CD4-positive, alpha-beta T cell (primary cell): ENCODE measurements at regions not wholly inside any gene's neighbourhood (a gene's known extent, or its start where the extent isn't known, plus 50 kb on each side); places are given as distances from the start of the nearest gene placed in this dataset.

Experiments
- ATAC-seq: fragments of 200-7000 bp; cut with Tn5 transposase; one replicate; pipeline ENCODE4 v1.10.0; 2022; ENCODE audit warnings: mild to moderate bottlenecking; ENCODE audit not compliant: poor library complexity
- CTCF ChIA-PET: fragments of 350-600 bp; sonication (Branson Sonifier 250); formaldehyde crosslinking; loops from one replicate; lab custom pipeline; 2021; ENCODE audit warnings: antibody characterized with exemption, inconsistent platforms; lab: Charles Lee
- POLR2A ChIA-PET: fragments of 350-600 bp; sonication (Branson Sonifier 250); formaldehyde crosslinking; loops from one replicate; lab custom pipeline; 2021; ENCODE audit warnings: antibody characterized with exemption, inconsistent platforms; lab: Charles Lee
- DNase-seq, 14 experiments: peaks; one replicate each; pipeline ENCODE4 v3.0.0-alpha.2; 2013 to 2020; ENCODE audit warnings: mixed read lengths in 2 of 14
- H3K27ac ChIP-seq, 2 donors: one replicate each; pipeline versions ENCODE4 v1.5.1 to v1.7.0; 2013; ENCODE audit warnings: low read length in 2 of 2, low read depth in 1 of 2, mild to moderate bottlenecking in 1 of 2
- H3K27me3 ChIP-seq, 2 experiments: 1 replicate in 1 of 2; 2 replicates in 1 of 2; pipeline versions ENCODE4 v1.6.1 to v1.7.0; 2013; ENCODE audit warnings: low read length in 2 of 2, control low read depth in 1 of 2, mild to moderate bottlenecking in 1 of 2, moderate library complexity in 1 of 2; ENCODE audit not compliant: insufficient read depth in 2 of 2, control insufficient read depth in 1 of 2
- H3K36me3 ChIP-seq: one replicate; pipeline ENCODE4 v1.6.1; 2013; ENCODE audit warnings: low read length, control low read depth; ENCODE audit not compliant: insufficient read depth
- H3K4me1 ChIP-seq: one replicate; pipeline ENCODE4 v1.6.1; 2013; ENCODE audit warnings: low read length, control low read depth; ENCODE audit not compliant: insufficient read depth
- H3K4me3 ChIP-seq: one replicate; pipeline ENCODE4 v1.5.1; 2013; ENCODE audit warnings: mild to moderate bottlenecking, low read length, moderate library complexity
- H3K9me3 ChIP-seq, 2 experiments: 1 replicate in 1 of 2; 2 replicates in 1 of 2; pipeline versions ENCODE4 v1.6.1 to v1.7.0; 2013; ENCODE audit warnings: low read length in 2 of 2, mild to moderate bottlenecking in 2 of 2, control low read depth in 1 of 2, moderate library complexity in 1 of 2; ENCODE audit not compliant: control insufficient read depth in 1 of 2, insufficient read depth in 1 of 2
- H3K27ac Mint-ChIP-seq: one replicate; pipeline ENCODE4 v1.8.0; 2020; ENCODE audit warnings: mixed read lengths
- H3K27me3 Mint-ChIP-seq: one replicate; pipeline ENCODE4 v1.8.0; 2021; ENCODE audit warnings: mixed read lengths
- H3K36me3 Mint-ChIP-seq: one replicate; pipeline ENCODE4 v1.8.0; 2021; ENCODE audit warnings: low read depth, mixed read lengths
- H3K4me1 Mint-ChIP-seq: one replicate; pipeline ENCODE4 v1.8.0; 2021; ENCODE audit warnings: low read depth, mixed read lengths
- H3K4me3 Mint-ChIP-seq: one replicate; pipeline ENCODE4 v1.8.0; 2020; ENCODE audit warnings: mild to moderate bottlenecking, mixed read lengths
- H3K9me3 Mint-ChIP-seq: one replicate; pipeline ENCODE4 v1.8.0; 2020; ENCODE audit warnings: mixed read lengths
- intact Hi-C, 2 experiments: fragments of 100-400 bp; cut with DNase I in 1 of 2; cut with micrococcal nuclease in 1 of 2; formaldehyde crosslinking; loops; one replicate each; pipeline versions ENCODE4 v1.15.1 to v1.9.0; 2023 to 2025; cut with DNase I, micrococcal nuclease
- TF ChIP-seq, protein P1 (sequence below): fragments of 200-600 bp; IDR thresholded peaks from one replicate; pipeline ENCODE4 v1.8.0; 2022; ENCODE audit warnings: antibody characterized with exemption, mild to moderate bottlenecking

DNA sequence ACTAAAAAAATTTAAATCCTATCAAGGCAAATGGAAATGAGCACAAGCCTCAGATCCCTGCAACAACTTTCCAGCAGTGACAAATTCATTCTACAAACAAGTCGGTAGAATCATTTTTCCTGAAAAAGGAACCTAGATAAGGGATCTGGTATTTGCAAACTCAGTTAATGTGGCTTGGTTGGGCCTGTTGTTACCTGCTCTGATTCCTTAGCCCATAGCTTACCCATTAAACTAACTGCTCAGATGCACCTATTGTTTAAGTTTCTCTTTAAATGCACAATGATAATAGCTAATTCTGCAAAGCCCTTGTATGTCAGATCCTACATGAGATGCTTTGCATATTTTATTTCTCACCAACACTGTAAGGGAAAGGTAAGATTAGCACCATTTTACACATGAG, 377.4 kb upstream of the RGMA start:
- TF ChIP-seq, protein P1, sequence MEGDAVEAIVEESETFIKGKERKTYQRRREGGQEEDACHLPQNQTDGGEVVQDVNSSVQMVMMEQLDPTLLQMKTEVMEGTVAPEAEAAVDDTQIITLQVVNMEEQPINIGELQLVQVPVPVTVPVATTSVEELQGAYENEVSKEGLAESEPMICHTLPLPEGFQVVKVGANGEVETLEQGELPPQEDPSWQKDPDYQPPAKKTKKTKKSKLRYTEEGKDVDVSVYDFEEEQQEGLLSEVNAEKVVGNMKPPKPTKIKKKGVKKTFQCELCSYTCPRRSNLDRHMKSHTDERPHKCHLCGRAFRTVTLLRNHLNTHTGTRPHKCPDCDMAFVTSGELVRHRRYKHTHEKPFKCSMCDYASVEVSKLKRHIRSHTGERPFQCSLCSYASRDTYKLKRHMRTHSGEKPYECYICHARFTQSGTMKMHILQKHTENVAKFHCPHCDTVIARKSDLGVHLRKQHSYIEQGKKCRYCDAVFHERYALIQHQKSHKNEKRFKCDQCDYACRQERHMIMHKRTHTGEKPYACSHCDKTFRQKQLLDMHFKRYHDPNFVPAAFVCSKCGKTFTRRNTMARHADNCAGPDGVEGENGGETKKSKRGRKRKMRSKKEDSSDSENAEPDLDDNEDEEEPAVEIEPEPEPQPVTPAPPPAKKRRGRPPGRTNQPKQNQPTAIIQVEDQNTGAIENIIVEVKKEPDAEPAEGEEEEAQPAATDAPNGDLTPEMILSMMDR, result no peak
- Histone ChIP-seq H3K36me3 (no peaks in the 10 kb centered on the region), H3K4me3 (no peak overlapping the region), H3K4me1 (no peaks in the 10 kb centered on the region), H3K27ac (no peak overlapping the region), H3K9me3 (no peaks in the 10 kb centered on the region), H3K27me3 (no peaks in the 10 kb centered on the region)
- no peaks in the 10 kb centered on the region for H3K36me3 Mint-ChIP-seq
- no peak overlapping the region for H3K4me3 Mint-ChIP-seq
- ChIA-PET CTCF (no interaction called here), POLR2A (no interaction called here)
- intact Hi-C loops, result no loop called here
- no peak for DNase-seq
- H3K4me1 Mint-ChIP-seq, result no peaks in the 10 kb centered on the region
- no peak overlapping the region for H3K27ac Mint-ChIP-seq
- H3K9me3 Mint-ChIP-seq, result no peaks in the 10 kb centered on the region
- no peak for ATAC-seq
- peaks cover under 1% of the 10 kb centered on the region for H3K27me3 Mint-ChIP-seq

DNA sequence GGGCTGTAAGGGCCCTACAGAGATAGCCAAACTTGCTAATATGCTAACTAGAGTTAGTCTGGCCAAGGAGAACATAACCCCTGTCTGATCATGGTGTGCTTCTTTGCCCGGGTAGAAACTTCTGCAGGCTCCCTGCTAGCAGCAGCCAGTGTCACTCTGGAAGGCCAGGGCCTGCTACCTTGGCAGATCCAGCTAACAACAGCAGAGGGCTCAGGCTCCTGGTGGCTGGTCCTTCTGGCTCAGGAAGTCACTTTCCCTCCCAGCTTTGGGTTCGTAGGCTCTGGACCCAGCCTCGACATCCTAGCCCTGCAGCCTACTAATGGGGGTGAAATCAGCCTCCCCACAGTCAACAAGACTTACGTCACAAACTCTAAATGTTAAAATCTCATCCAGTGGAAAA, 373.7 kb upstream of the RGMA start:
- intact Hi-C loops, result no loop called here
- Histone ChIP-seq H3K27ac (no peak overlapping the region), H3K27me3 (no peaks in the 10 kb centered on the region), H3K4me1 (no peaks in the 10 kb centered on the region), H3K9me3 (no peaks in the 10 kb centered on the region), H3K4me3 (no peak overlapping the region), H3K36me3 (no peaks in the 10 kb centered on the region)
- H3K4me1 Mint-ChIP-seq, result no peaks in the 10 kb centered on the region
- TF ChIP-seq, protein P1, result no peak
- no peaks in the 10 kb centered on the region for H3K9me3 Mint-ChIP-seq
- H3K36me3 Mint-ChIP-seq, result no peaks in the 10 kb centered on the region
- DNase-seq (no peak), ATAC-seq (no peak)
- H3K27ac Mint-ChIP-seq, result no peak overlapping the region
- no peak overlapping the region for H3K4me3 Mint-ChIP-seq
- ChIA-PET POLR2A (no interaction called here), CTCF (interaction anchor here (0.6 kb wide), 1 partner anchor 8 kb away, joined by 4 read pairs; no protein-coding TSS in a partner anchor)
- H3K27me3 Mint-ChIP-seq, result peaks cover 4% of the 10 kb centered on the region

DNA sequence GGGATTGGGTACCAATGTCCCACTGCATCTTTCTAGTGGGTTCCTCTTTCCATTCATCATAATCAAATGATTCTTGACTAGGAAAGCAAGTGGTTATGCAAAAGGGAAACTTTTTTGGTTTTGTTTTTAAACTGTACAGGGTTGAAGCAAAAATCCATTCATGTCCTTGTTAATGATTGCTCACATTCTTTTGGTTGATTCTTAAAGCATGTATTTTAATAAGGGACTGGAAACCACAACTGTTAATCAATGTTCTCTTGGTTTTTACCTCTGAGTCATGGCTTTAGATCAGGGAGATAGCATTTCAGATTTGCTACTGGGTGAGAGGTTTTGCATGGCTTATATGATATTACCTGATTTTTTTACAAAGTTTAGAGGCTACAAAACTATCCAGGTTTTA, 371.7 kb upstream of the RGMA start:
- no peaks in the 10 kb centered on the region for H3K36me3 Mint-ChIP-seq
- H3K9me3 Mint-ChIP-seq, result no peaks in the 10 kb centered on the region
- H3K27me3 ChIP-seq, result no peaks in the 10 kb centered on the region
- H3K27me3 Mint-ChIP-seq, result peaks cover 4% of the 10 kb centered on the region
- no peak for ATAC-seq
- DNase-seq, result no peak
- H3K4me1 Mint-ChIP-seq, result no peaks in the 10 kb centered on the region
- ChIA-PET POLR2A (no interaction called here), CTCF (no interaction called here)
- H3K4me1 ChIP-seq, result no peaks in the 10 kb centered on the region
- H3K9me3 ChIP-seq, result no peaks in the 10 kb centered on the region
- H3K4me3 ChIP-seq, result no peak overlapping the region
- no peak overlapping the region for H3K27ac ChIP-seq
- H3K27ac Mint-ChIP-seq, result no peak overlapping the region
- no peaks in the 10 kb centered on the region for H3K36me3 ChIP-seq
- TF ChIP-seq, protein P1, result no peak
- intact Hi-C loops, result no loop called here
- H3K4me3 Mint-ChIP-seq, result no peak overlapping the region
